Fibroblast of skin of back (primary cell): ENCODE measurements at regions not wholly inside any gene's neighbourhood (a gene's known extent, or its start where the extent isn't known, plus 50 kb on each side); places are given as distances from the start of the nearest gene placed in this dataset.
"Not testable (repeated sequence)": the region's sequence is repeated elsewhere in the genome, so short reads cannot be mapped to it uniquely, and the experiment has no call there.

ENCODE experiments used
- DNase-seq: peaks from one replicate; pipeline ENCODE4 v3.0.0-alpha.2; 2013

GRCh38 chr14:45972416-45972815 lies 679.2 kb downstream of the RPL10L start:
- DNase-seq: no peak

- no peak for DNase-seq
Observed at GRCh38 chr14:45970621-45971020, 681.0 kb downstream of the RPL10L start.

GRCh38 chr14:45968037-45968436 lies 683.5 kb downstream of the RPL10L start:
- no peak for DNase-seq

- DNase-seq: no peak
Observed at GRCh38 chr14:45949479-45949878, 696.5 kb upstream of the MIS18BP1 start.

GRCh38 chr14:45947830-45948229 lies 694.8 kb upstream of the MIS18BP1 start:
- no peak for DNase-seq

- DNase-seq: no peak
Observed at GRCh38 chr14:45946251-45946650, 693.2 kb upstream of the MIS18BP1 start.

GRCh38 chr14:45940318-45940717 lies 687.3 kb upstream of the MIS18BP1 start:
- DNase-seq: no peak

GRCh38 chr14:45939572-45939971 lies 686.6 kb upstream of the MIS18BP1 start:
- no peak for DNase-seq

GRCh38 chr14:45919995-45920394 lies 667.0 kb upstream of the MIS18BP1 start:
- not testable (repeated sequence) for DNase-seq

- DNase-seq: no peak
Observed at GRCh38 chr14:45916340-45916953, 663.4 kb upstream of the MIS18BP1 start.

GRCh38 chr14:45907782-45908181 lies 654.8 kb upstream of the MIS18BP1 start:
- DNase-seq: no peak

GRCh38 chr14:45906257-45906656 lies 653.3 kb upstream of the MIS18BP1 start:
- no peak for DNase-seq

GRCh38 chr14:45905672-45906071 lies 652.7 kb upstream of the MIS18BP1 start:
- no peak for DNase-seq

GRCh38 chr14:45904314-45904713 lies 651.3 kb upstream of the MIS18BP1 start:
- DNase-seq: no peak

- no peak for DNase-seq
Observed at GRCh38 chr14:45902241-45902640, 649.2 kb upstream of the MIS18BP1 start.

- no peak for DNase-seq
Observed at GRCh38 chr14:45897439-45897838, 644.4 kb upstream of the MIS18BP1 start.

GRCh38 chr14:45893127-45893526 lies 640.1 kb upstream of the MIS18BP1 start:
- no peak for DNase-seq

GRCh38 chr14:45891417-45892080 lies 638.5 kb upstream of the MIS18BP1 start:
- DNase-seq: no peak

- not testable (repeated sequence) for DNase-seq
Observed at GRCh38 chr14:45888766-45889285, 635.8 kb upstream of the MIS18BP1 start.

GRCh38 chr14:45877981-45878380 lies 625.0 kb upstream of the MIS18BP1 start:
- DNase-seq: no peak

- no peak for DNase-seq
Observed at GRCh38 chr14:45868863-45869262, 615.9 kb upstream of the MIS18BP1 start.

GRCh38 chr14:45868377-45868776 lies 615.4 kb upstream of the MIS18BP1 start:
- DNase-seq: no peak

GRCh38 chr14:45867046-45867894 lies 614.3 kb upstream of the MIS18BP1 start:
- no peak for DNase-seq
